ENCODE measurements at regions not wholly inside any gene's neighbourhood (a gene's known extent, or its start where the extent isn't known, plus 50 kb on each side); places are given as distances from the start of the nearest gene placed in this dataset.

DNA sequence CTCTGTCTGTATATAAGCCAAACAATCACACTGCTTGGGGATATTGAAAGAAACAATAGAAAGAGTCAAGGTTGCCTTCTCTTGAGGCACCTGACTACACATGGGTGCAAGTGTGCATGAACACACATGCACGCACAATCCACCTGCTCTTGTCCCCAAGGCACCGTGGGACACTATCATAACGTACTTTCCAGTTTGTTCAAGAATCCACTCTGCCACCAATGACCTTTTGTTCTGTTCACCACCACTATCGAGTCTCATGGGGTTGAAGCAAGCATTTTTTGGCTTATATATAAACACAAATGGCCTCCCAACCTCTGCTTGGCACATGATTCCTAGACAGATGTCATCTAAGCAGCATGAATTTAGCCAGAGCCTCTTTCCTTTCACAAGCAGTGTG is 365.4 kb downstream of the EMP1 start:
- no peaks in the 10 kb centered on the region for H3K36me3 ChIP-seq (ENCODE audit: insufficient read depth)
- H3K4me3 ChIP-seq (IDR thresholded peaks at IDR 0.05; ENCODE audit: insufficient read depth, low read depth, low read length), result no peak overlapping the region
- TF ChIP-seq, protein P1, sequence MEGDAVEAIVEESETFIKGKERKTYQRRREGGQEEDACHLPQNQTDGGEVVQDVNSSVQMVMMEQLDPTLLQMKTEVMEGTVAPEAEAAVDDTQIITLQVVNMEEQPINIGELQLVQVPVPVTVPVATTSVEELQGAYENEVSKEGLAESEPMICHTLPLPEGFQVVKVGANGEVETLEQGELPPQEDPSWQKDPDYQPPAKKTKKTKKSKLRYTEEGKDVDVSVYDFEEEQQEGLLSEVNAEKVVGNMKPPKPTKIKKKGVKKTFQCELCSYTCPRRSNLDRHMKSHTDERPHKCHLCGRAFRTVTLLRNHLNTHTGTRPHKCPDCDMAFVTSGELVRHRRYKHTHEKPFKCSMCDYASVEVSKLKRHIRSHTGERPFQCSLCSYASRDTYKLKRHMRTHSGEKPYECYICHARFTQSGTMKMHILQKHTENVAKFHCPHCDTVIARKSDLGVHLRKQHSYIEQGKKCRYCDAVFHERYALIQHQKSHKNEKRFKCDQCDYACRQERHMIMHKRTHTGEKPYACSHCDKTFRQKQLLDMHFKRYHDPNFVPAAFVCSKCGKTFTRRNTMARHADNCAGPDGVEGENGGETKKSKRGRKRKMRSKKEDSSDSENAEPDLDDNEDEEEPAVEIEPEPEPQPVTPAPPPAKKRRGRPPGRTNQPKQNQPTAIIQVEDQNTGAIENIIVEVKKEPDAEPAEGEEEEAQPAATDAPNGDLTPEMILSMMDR (conservative IDR thresholded peaks at IDR 0.05; ENCODE audit: low read depth, low read length), result no peak
- H3K27me3 ChIP-seq (ENCODE audit: insufficient read depth, low read depth), result no peaks in the 10 kb centered on the region
- H3K9ac ChIP-seq, result no peak overlapping the region
- H3K4me1 ChIP-seq (ENCODE audit: low read depth, poor library complexity, severe bottlenecking), result no peaks in the 10 kb centered on the region
- no peak overlapping the region for H2AFZ ChIP-seq (ENCODE audit: low read depth)
- H3K4me2 ChIP-seq, result no peak overlapping the region
- H3K79me2 ChIP-seq (ENCODE audit: insufficient read depth, low read depth), result no peaks in the 10 kb centered on the region
- no peak overlapping the region for H3K27ac ChIP-seq
- H4K20me1 ChIP-seq (ENCODE audit: insufficient read depth), result no peaks in the 10 kb centered on the region

DNA sequence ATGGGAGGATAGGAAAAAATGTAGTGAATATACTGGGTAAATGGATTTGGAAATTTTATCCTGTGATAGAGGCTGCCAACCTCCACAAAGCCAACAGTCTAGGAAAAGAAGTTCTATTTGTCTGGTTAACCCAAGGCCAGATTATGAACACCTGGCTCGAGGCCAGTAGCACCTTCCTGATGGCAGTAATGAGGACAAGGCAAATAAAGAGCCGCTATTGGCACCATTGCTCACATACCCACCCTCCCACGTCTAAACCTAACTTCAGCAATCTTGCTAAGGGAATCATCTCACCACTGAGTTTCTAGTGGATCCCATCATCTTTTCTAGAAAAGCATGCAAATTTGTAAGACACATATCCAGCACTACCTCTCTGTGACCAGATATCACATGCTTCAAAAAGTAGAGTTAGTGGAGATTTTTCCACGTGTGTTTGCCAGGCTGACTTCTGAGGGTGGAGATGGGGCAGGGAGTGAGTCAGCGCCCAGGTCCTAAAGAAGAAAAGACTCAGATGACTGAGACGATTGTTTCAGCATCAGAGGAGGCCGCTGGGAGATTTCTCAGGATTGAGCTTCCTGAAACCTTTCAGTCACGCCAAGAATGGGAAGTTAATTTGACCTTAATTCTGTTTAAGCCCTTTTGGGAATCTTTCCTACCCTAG is 362.9 kb downstream of the EMP1 start:
- TF ChIP-seq, protein P1 (conservative IDR thresholded peaks at IDR 0.05; ENCODE audit: low read depth, low read length), result no peak

GRCh38 chr12:13552830-13553229 is 356.3 kb downstream of the EMP1 start:
- TF ChIP-seq, protein P1 (conservative IDR thresholded peaks at IDR 0.05; ENCODE audit: low read depth, low read length), result no peak
- Histone ChIP-seq H2AFZ (ENCODE audit: low read depth) (no peak overlapping the region), H3K4me3 (IDR thresholded peaks at IDR 0.05; ENCODE audit: insufficient read depth, low read depth, low read length) (no peak overlapping the region), H3K4me2 (no peak overlapping the region), H3K27me3 (ENCODE audit: insufficient read depth, low read depth) (no peaks in the 10 kb centered on the region), H3K4me1 (ENCODE audit: low read depth, poor library complexity, severe bottlenecking) (no peaks in the 10 kb centered on the region), H3K36me3 (ENCODE audit: insufficient read depth) (no peaks in the 10 kb centered on the region), H3K9ac (no peak overlapping the region), H3K79me2 (ENCODE audit: insufficient read depth, low read depth) (no peaks in the 10 kb centered on the region), H3K27ac (no peak overlapping the region), H4K20me1 (ENCODE audit: insufficient read depth) (no peaks in the 10 kb centered on the region)

More for the DNA sequence above, 362.9 kb downstream of the EMP1 start:
- Histone ChIP-seq H4K20me1 (ENCODE audit: insufficient read depth) (no peaks in the 10 kb centered on the region), H3K4me3 (IDR thresholded peaks at IDR 0.05; ENCODE audit: insufficient read depth, low read depth, low read length) (no peak overlapping the region), H3K4me1 (ENCODE audit: low read depth, poor library complexity, severe bottlenecking) (no peaks in the 10 kb centered on the region), H3K27ac (no peak overlapping the region), H3K27me3 (ENCODE audit: insufficient read depth, low read depth) (no peaks in the 10 kb centered on the region), H3K4me2 (no peak overlapping the region), H3K79me2 (ENCODE audit: insufficient read depth, low read depth) (no peaks in the 10 kb centered on the region), H3K36me3 (ENCODE audit: insufficient read depth) (no peaks in the 10 kb centered on the region), H2AFZ (ENCODE audit: low read depth) (no peak overlapping the region), H3K9ac (no peak overlapping the region)

- Histone ChIP-seq H3K4me1 (ENCODE audit: low read depth, poor library complexity, severe bottlenecking) (no peaks in the 10 kb centered on the region), H3K79me2 (ENCODE audit: insufficient read depth, low read depth) (no peaks in the 10 kb centered on the region), H3K27ac (no peak overlapping the region), H3K4me2 (no peak overlapping the region), H3K9ac (no peak overlapping the region), H2AFZ (ENCODE audit: low read depth) (no peak overlapping the region), H3K4me3 (IDR thresholded peaks at IDR 0.05; ENCODE audit: insufficient read depth, low read depth, low read length) (no peak overlapping the region), H4K20me1 (ENCODE audit: insufficient read depth) (no peaks in the 10 kb centered on the region), H3K27me3 (ENCODE audit: insufficient read depth, low read depth) (no peaks in the 10 kb centered on the region), H3K36me3 (ENCODE audit: insufficient read depth) (no peaks in the 10 kb centered on the region)
- TF ChIP-seq, protein P1 (conservative IDR thresholded peaks at IDR 0.05; ENCODE audit: low read depth, low read length), result no peak
Observed at GRCh38 chr12:13547283-13547682, 350.8 kb downstream of the EMP1 start.
